H1 (cell line): ENCODE measurements at regions not wholly inside any gene's neighbourhood (a gene's known extent, or its start where the extent isn't known, plus 50 kb on each side); places are given as distances from the start of the nearest gene placed in this dataset.

Source experiments
- CTCF ChIA-PET: fragments of 300-600 bp; sonication (Branson Sonifier 250); formaldehyde crosslinking; loops from one replicate; lab custom pipeline; 2021; ENCODE audit not compliant: partially characterized antibody; lab: Charles Lee
- POLR2A ChIA-PET: fragments of 300-600 bp; sonication (Branson Sonifier 250); formaldehyde crosslinking; loops from one replicate; lab custom pipeline; 2021; ENCODE audit warnings: inconsistent platforms; ENCODE audit not compliant: partially characterized antibody; lab: Charles Lee
- DNase-seq, 2 experiments: peaks; one replicate each; pipeline versions ENCODE4 v3.0.0 to v3.0.0-alpha.2; 2010 to 2022; ENCODE audit warnings: low spot score in 2 of 2, low read depth in 1 of 2, mixed read lengths in 1 of 2
- FAIRE-seq: peaks from 2 replicates; lab custom pipeline; 2011; peaks lifted over from hg19 to GRCh38; lab: Jason Lieb, UNC
- H2AFZ ChIP-seq: 2 replicates; pipeline ENCODE4 v1.8.1; 2012; ENCODE audit warnings: low read length, inconsistent platforms
- H2AK5ac ChIP-seq: 2 replicates; pipeline ENCODE4 v1.6.1; 2013; ENCODE audit warnings: low read depth, low read length
- H2BK120ac ChIP-seq: replicated peaks from 2 replicates; pipeline ENCODE3; 2013; ENCODE audit warnings: low read depth, low read length, inconsistent platforms
- H2BK12ac ChIP-seq: 2 replicates; pipeline ENCODE4 v1.6.1; 2013; ENCODE audit warnings: low read depth, low read length
- H2BK15ac ChIP-seq: 2 replicates; pipeline ENCODE4 v1.6.1; 2013; ENCODE audit warnings: low read length
- H2BK20ac ChIP-seq: 2 replicates; pipeline ENCODE4 v1.6.1; 2013; ENCODE audit warnings: low read length
- H2BK5ac ChIP-seq: 2 replicates; pipeline ENCODE4 v1.6.1; 2013; ENCODE audit warnings: low read depth, low read length
- H3K14ac ChIP-seq: 2 replicates; pipeline ENCODE4 v1.6.1; 2013; ENCODE audit warnings: inconsistent platforms; ENCODE audit not compliant: insufficient read length
- H3K18ac ChIP-seq: 2 replicates; pipeline ENCODE4 v1.6.1; 2013; ENCODE audit warnings: low read length; ENCODE audit errors: extremely low read depth
- H3K23ac ChIP-seq: 2 replicates; pipeline ENCODE4 v1.6.1; 2013; ENCODE audit warnings: inconsistent platforms; ENCODE audit not compliant: insufficient read length
- H3K23me2 ChIP-seq: 2 replicates; pipeline ENCODE4 v1.6.1; 2013; ENCODE audit warnings: low read depth, low read length
- H3K27ac ChIP-seq: 2 replicates; pipeline ENCODE4 v1.6.1; 2011; ENCODE audit warnings: low read depth, low read length, inconsistent platforms
- H3K27me3 ChIP-seq, 4 experiments: replicated peaks in 1 of 4; 1 replicate in 1 of 4; 2 replicates in 3 of 4; pipeline versions ENCODE4 v1.6.1 to v1.8.1; 2011 to 2013; ENCODE audit warnings: low read length in 3 of 4, mild to moderate bottlenecking in 3 of 4, inconsistent platforms in 2 of 4, mixed read lengths in 2 of 4, moderate library complexity in 1 of 4; ENCODE audit not compliant: control insufficient read depth in 3 of 4, insufficient read depth in 3 of 4; ENCODE audit errors: extremely low read depth in 1 of 4
- H3K36me3 ChIP-seq, 4 experiments: 2 replicates each; pipeline versions ENCODE4 v1.6.1 to v1.8.1; 2011 to 2013; ENCODE audit warnings: mild to moderate bottlenecking in 4 of 4, low read length in 3 of 4, moderate library complexity in 2 of 4, control low read depth in 1 of 4, inconsistent platforms in 1 of 4; ENCODE audit not compliant: insufficient read depth in 4 of 4, control insufficient read depth in 2 of 4
- H3K4ac ChIP-seq: replicated peaks from 2 replicates; pipeline ENCODE3; 2013; ENCODE audit warnings: low read length, low read depth, mixed read lengths, inconsistent platforms; ENCODE audit not compliant: insufficient read length
- H3K4me1 ChIP-seq, 4 experiments: replicated peaks in 1 of 4; 1 replicate in 1 of 4; 2 replicates in 3 of 4; pipeline versions ENCODE4 v1.6.1 to v1.8.1; 2011 to 2013; ENCODE audit warnings: low read length in 3 of 4, inconsistent platforms in 2 of 4, mixed read lengths in 1 of 4; ENCODE audit not compliant: insufficient read depth in 4 of 4, control insufficient read depth in 3 of 4
- H3K4me2 ChIP-seq, 2 experiments: 2 replicates each; pipeline versions ENCODE4 v1.6.1 to v1.8.1; 2011 to 2013; ENCODE audit warnings: low read depth in 2 of 2, low read length in 2 of 2, control low read depth in 1 of 2, inconsistent platforms in 1 of 2, mild to moderate bottlenecking in 1 of 2; ENCODE audit not compliant: insufficient read depth in 1 of 2
- H3K4me3 ChIP-seq, 4 experiments: fragments of 200-600, 300-600 bp in 1 of 4; sonication (generic), shearing (Covaris generic), sonication (Bioruptor Twin) in 1 of 4; 2 replicates each; pipeline versions ENCODE4 v1.5.1 to v1.8.1; 2011 to 2016; ENCODE audit warnings: low read length in 4 of 4, low read depth in 3 of 4, control low read depth in 2 of 4, inconsistent platforms in 2 of 4, mild to moderate bottlenecking in 2 of 4, mixed read lengths in 1 of 4, moderate library complexity in 1 of 4; ENCODE audit not compliant: insufficient read depth in 2 of 4; ENCODE audit errors: extremely low read depth in 1 of 4
- H3K56ac ChIP-seq: replicated peaks from 2 replicates; pipeline ENCODE3; 2013; ENCODE audit warnings: low read depth, mild to moderate bottlenecking, mixed read lengths, low read length, inconsistent platforms; ENCODE audit not compliant: insufficient read length
- H3K79me1 ChIP-seq: 2 replicates; pipeline ENCODE4 v1.6.1; 2013; ENCODE audit warnings: low read depth, low read length, control low read depth
- H3K79me2 ChIP-seq, 2 experiments: 2 replicates each; pipeline versions ENCODE4 v1.6.1 to v1.8.1; 2012 to 2013; ENCODE audit warnings: low read length in 2 of 2, mild to moderate bottlenecking in 2 of 2, inconsistent platforms in 1 of 2; ENCODE audit not compliant: insufficient read depth in 2 of 2, control insufficient read depth in 1 of 2
- H3K9ac ChIP-seq, 4 experiments: replicated peaks in 1 of 4; 1 replicate in 1 of 4; 2 replicates in 3 of 4; pipeline versions ENCODE4 v1.6.1 to v1.8.1; 2011 to 2013; ENCODE audit warnings: low read depth in 3 of 4, low read length in 3 of 4, control low read depth in 2 of 4, mild to moderate bottlenecking in 2 of 4, moderate library complexity in 2 of 4, inconsistent platforms in 1 of 4; ENCODE audit errors: extremely low read depth in 1 of 4
- H3K9me3 ChIP-seq, 2 experiments: 2 replicates each; pipeline versions ENCODE4 v1.6.1 to v1.8.1; 2012 to 2013; ENCODE audit warnings: mild to moderate bottlenecking in 2 of 2, moderate library complexity in 2 of 2, control low read depth in 1 of 2, inconsistent platforms in 1 of 2, low read depth in 1 of 2, low read length in 1 of 2, mixed read lengths in 1 of 2; ENCODE audit not compliant: insufficient read depth in 2 of 2
- H4K20me1 ChIP-seq, 2 experiments: replicated peaks in 1 of 2; 2 replicates each; pipeline versions ENCODE3 to v1.8.1; 2011 to 2013; ENCODE audit warnings: inconsistent platforms in 2 of 2, low read length in 2 of 2, mild to moderate bottlenecking in 1 of 2; ENCODE audit not compliant: insufficient read depth in 2 of 2, control insufficient read depth in 1 of 2
- H4K5ac ChIP-seq: 2 replicates; pipeline ENCODE4 v1.6.1; 2013; ENCODE audit warnings: low read length, low read depth, mixed read lengths, inconsistent platforms; ENCODE audit not compliant: insufficient read length
- H4K8ac ChIP-seq: 2 replicates; pipeline ENCODE4 v1.8.0; 2013; ENCODE audit warnings: mild to moderate bottlenecking, moderate library complexity, low read length, inconsistent platforms; ENCODE audit not compliant: insufficient read depth; ENCODE audit errors: extremely low read depth
- H4K91ac ChIP-seq: replicated peaks from 2 replicates; pipeline ENCODE3; 2013; ENCODE audit warnings: low read length, mixed read lengths, inconsistent platforms; ENCODE audit not compliant: insufficient read length
- CHD1 ChIP-seq: IDR thresholded peaks from 2 replicates; pipeline ENCODE4 v1.6.1; 2012; ENCODE audit warnings: low read depth, low read length, improper control_type of control experiment
- E2F6 ChIP-seq: IDR thresholded peaks from 2 replicates; pipeline ENCODE4 v1.6.1; 2012; ENCODE audit warnings: inconsistent platforms
- FOSL1 ChIP-seq: IDR thresholded peaks from 2 replicates; pipeline ENCODE4 v1.6.1; 2011; ENCODE audit warnings: mild to moderate bottlenecking, low read depth, low read length, moderate library complexity; ENCODE audit not compliant: insufficient read depth
- KDM1A ChIP-seq: fragments of 200-600, 300-600 bp; sonication (generic); IDR thresholded peaks from 2 replicates; pipeline ENCODE4 v1.7.1; 2016; ENCODE audit warnings: mild to moderate bottlenecking, low read length, borderline replicate concordance
- KDM5A ChIP-seq: fragments of 200-600 bp; IDR thresholded peaks from 2 replicates; pipeline ENCODE4 v1.7.1; 2012; ENCODE audit warnings: mild to moderate bottlenecking, low read length, inconsistent platforms, mixed read lengths
- POLR2A ChIP-seq, 2 experiments: IDR thresholded peaks; 1 replicate in 1 of 2; 2 replicates in 1 of 2; pipeline ENCODE4 v1.6.1; 2011; ENCODE audit warnings: low read depth in 2 of 2, low read length in 2 of 2, mild to moderate bottlenecking in 2 of 2; ENCODE audit errors: control extremely low read depth in 1 of 2
- POLR2AphosphoS5 ChIP-seq: IDR thresholded peaks from 2 replicates; pipeline ENCODE4 v1.6.1; 2011; ENCODE audit warnings: low read depth, low read length
- TAF7 ChIP-seq: optimal IDR thresholded peaks from 2 replicates; pipeline ENCODE3; 2011; ENCODE audit warnings: low read depth, mild to moderate bottlenecking, inconsistent platforms, low read length, moderate library complexity, borderline replicate concordance
- USF2 ChIP-seq: IDR thresholded peaks from 2 replicates; pipeline ENCODE4 v1.6.1; 2011; ENCODE audit warnings: low read length, improper control_type of control experiment
- WGBS, 2 experiments: shearing (Covaris generic) in 1 of 2; methylation state at CpG; one replicate each; pipeline versions ENCODE4 v1.1.6 to v1.1.7; 2013 to 2015; ENCODE audit warnings: low lambda C conversion rate in 2 of 2, mixed read lengths in 2 of 2, inconsistent platforms in 1 of 2, low coverage in 1 of 2, missing lambda C conversion rate in 1 of 2; ENCODE audit not compliant: insufficient replicate concordance in 2 of 2, insufficient coverage in 1 of 2, insufficient read length in 1 of 2; ENCODE audit errors: extremely low coverage in 1 of 2, missing lambda C conversion rate in 1 of 2; 5-methylcytosine and 5-hydroxymethylcytosine counted together

- Histone ChIP-seq H3K4me2 (peak overlapping the region; percentile 85 to 87), H2BK15ac (no peak overlapping the region), H2BK20ac (no peak overlapping the region), H2BK120ac (no peak overlapping the region), H2AK5ac (no peak overlapping the region; the same call in 1 of the 2 replicates), H3K4me1 (no peaks in the 10 kb centered on the region), H4K91ac (no peak overlapping the region), H2BK12ac (no peak overlapping the region), H3K18ac (peak overlapping the region; percentile 89), H3K4me3 (peak overlapping the region; percentile 85 to 98 (median 89)), H3K79me2 (peaks cover 0 to 29% of the 10 kb centered on the region in 2 experiments; a peak in 2 of 4 replicates), H3K9ac (peak overlapping the region; percentile 92 to 98 (median 96)), H3K14ac (no peak overlapping the region), H3K9me3 (no peaks in the 10 kb centered on the region), H4K20me1 (peaks cover 2 to 3% of the 10 kb centered on the region in 2 experiments), H3K27ac (peak overlapping the region; percentile 82), H4K8ac (no peak overlapping the region; the same call in none of the 2 replicates), H2AFZ (no peak overlapping the region), H2BK5ac (peak overlapping the region; percentile 97), H3K4ac (no peak overlapping the region), H3K27me3 (no peaks in the 10 kb centered on the region), H3K36me3 (no peaks in the 10 kb centered on the region; a peak in 1 of 8 replicates), H4K5ac (peak overlapping the region; percentile 56), H3K56ac (peak overlapping the region; percentile 52), H3K23ac (no peak overlapping the region), H3K79me1 (no peaks in the 10 kb centered on the region), H3K23me2 (0 out of 2 replicates have a peak, but pooled peaks cover 7% of the 10 kb centered on the region)
- DNase-seq (no peak), FAIRE-seq (no peak)
- CTCF ChIA-PET: interaction anchor here (0.8 to 6.4 kb wide), 9 partner anchors 13 to 212 kb away, joined by 3 to 19 read pairs (median 4); a partner anchor contains a TSS
- POLR2A ChIA-PET: interaction anchor here (0.6 to 40.4 kb wide), 32 partner anchors 5 to 1698 kb away, joined by 3 to 2731 read pairs (median 51); a partner anchor contains a TSS
- 4% methylated on average over 28 of the region's 28 CpGs; no CpG with 5 or more reads in 1 of the 2 experiments for WGBS, 2 experiments
- TF ChIP-seq POLR2A (IDR thresholded peaks at IDR 0.05; ENCODE audit: control extremely low read depth in 1 of 2, low read depth in 2 of 2, low read length in 2 of 2) (peak; percentile 44 to 69; a peak in 2 of 3 replicates), POLR2AphosphoS5 (peak; percentile 34; the same call in 1 of the 2 replicates), E2F6 (peak; percentile 75), KDM5A (no peak), CHD1 (peak; percentile 14), USF2 (peak; percentile 67; the same call in 1 of the 2 replicates), KDM1A (0 out of 2 replicates have a peak, but pooled peaks have one; percentile 50), FOSL1 (no peak), TAF7 (peak; percentile 91)
Observed at GRCh38 chr6:26195924-26196845, 109.0 kb downstream of the HFE start.
